Upper lobe of left lung (tissue), 6 donors: ENCODE measurements at regions not wholly inside any gene's neighbourhood (a gene's known extent, or its start where the extent isn't known, plus 50 kb on each side); places are given as distances from the start of the nearest gene placed in this dataset.
"Not testable (repeated sequence)": the region's sequence is repeated elsewhere in the genome, so short reads cannot be mapped to it uniquely, and the experiment has no call there.

Experiments used
- ATAC-seq, 2 donors: fragments of 200-7000 bp; cut with Tn5 transposase; one replicate each; pipeline ENCODE4 v1.9.1; 2022; ENCODE audit warnings: mild to moderate bottlenecking in 2 of 2, moderate library complexity in 2 of 2; ENCODE audit not compliant: low FRiP score in 2 of 2
- DNase-seq, 2 donors: peaks; one replicate each; pipeline ENCODE4 v3.0.0-alpha.2; 2019 to 2020
- H3K27ac ChIP-seq, 4 donors: fragments of 200-600 bp; sonication (generic); one replicate each; pipeline ENCODE4 v1.5.1; 2016 to 2019
- H3K27me3 ChIP-seq, 4 donors: fragments of 200-600 bp; sonication (generic); one replicate each; pipeline ENCODE4 v1.5.1; 2017 to 2019
- H3K36me3 ChIP-seq, 4 donors: fragments of 200-600 bp; sonication (generic); one replicate each; pipeline ENCODE4 v1.5.1; 2016 to 2019
- H3K4me1 ChIP-seq, 4 donors: fragments of 200-600 bp; sonication (generic); one replicate each; pipeline ENCODE4 v1.5.1; 2018 to 2019
- H3K4me3 ChIP-seq, 4 donors: fragments of 200-600 bp; sonication (generic); one replicate each; pipeline ENCODE4 v1.5.1; 2017 to 2019; ENCODE audit warnings: mild to moderate bottlenecking in 2 of 4, moderate library complexity in 1 of 4
- H3K9me3 ChIP-seq, 4 donors: fragments of 200-600 bp; sonication (generic); one replicate each; pipeline ENCODE4 v1.5.1; 2018 to 2019
- EP300 ChIP-seq, 4 donors: sonication (generic); formaldehyde crosslinking; IDR thresholded peaks; one replicate each; pipeline ENCODE4 v1.5.1; 2017; ENCODE audit warnings: antibody characterized with exemption in 4 of 4, control low read depth in 2 of 4
- POLR2A ChIP-seq, 4 donors: fragments of 450-650 bp; IDR thresholded peaks; one replicate each; pipeline ENCODE4 v1.5.1; 2016 to 2017; ENCODE audit warnings: antibody characterized with exemption in 4 of 4, mild to moderate bottlenecking in 2 of 4
- POLR2AphosphoS5 ChIP-seq, 2 donors: sonication (generic); formaldehyde crosslinking; IDR thresholded peaks; one replicate each; pipeline ENCODE4 v1.5.1; 2017; ENCODE audit warnings: antibody characterized with exemption in 2 of 2
- WGBS, 2 donors: methylation state at CpG; one replicate each; pipeline ENCODE4 v1.1.5; 2017 to 2018; 5-methylcytosine and 5-hydroxymethylcytosine counted together
- TF ChIP-seq, protein P1 (sequence below), 6 experiments: fragments of 450-650 bp in 4 of 6; fragments of 200-600 bp in 2 of 6; sonication (generic) in 2 of 6; IDR thresholded peaks; one replicate each; pipeline ENCODE4 v1.5.1; 2016 to 2019; ENCODE audit warnings: antibody characterized with exemption in 6 of 6
- donor health status: DM: no; HTN: no; CAD: no; lungs with moderate emphysema.
- donor health status: DM: no; HTN: yes; CAD: no; lungs with severe emphysema.

DNA sequence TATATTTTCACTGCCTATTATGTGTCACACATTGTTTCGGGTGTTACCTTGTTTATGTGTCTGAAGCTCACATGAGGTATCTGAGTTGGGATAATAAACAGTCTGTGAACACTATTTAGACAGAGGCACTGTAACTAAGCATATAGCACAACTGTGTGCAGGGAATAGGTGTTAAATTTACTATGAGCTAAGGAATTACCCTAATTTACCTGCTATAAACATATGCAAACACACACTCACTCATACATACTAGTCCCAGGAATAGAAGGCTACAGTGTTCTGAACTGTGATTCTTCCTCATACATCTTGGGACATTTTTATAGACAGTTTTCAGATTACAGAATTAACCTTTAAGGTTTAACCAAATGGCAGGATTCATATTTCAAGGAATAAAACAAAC, 127.6 kb upstream of the SPANXN4 start:
- H3K9me3 ChIP-seq, result no peaks in the 10 kb centered on the region
- no peak for ATAC-seq
- H3K4me3 ChIP-seq, result no peak overlapping the region
- no peaks in the 10 kb centered on the region for H3K4me1 ChIP-seq
- DNase-seq, result no peak
- no peaks in the 10 kb centered on the region for H3K36me3 ChIP-seq
- no peak overlapping the region for H3K27ac ChIP-seq
- H3K27me3 ChIP-seq, result no peaks in the 10 kb centered on the region
- 78 to 89% methylated on average over 1 of the region's 1 CpG for WGBS, 2 donors
- TF ChIP-seq, protein P1, sequence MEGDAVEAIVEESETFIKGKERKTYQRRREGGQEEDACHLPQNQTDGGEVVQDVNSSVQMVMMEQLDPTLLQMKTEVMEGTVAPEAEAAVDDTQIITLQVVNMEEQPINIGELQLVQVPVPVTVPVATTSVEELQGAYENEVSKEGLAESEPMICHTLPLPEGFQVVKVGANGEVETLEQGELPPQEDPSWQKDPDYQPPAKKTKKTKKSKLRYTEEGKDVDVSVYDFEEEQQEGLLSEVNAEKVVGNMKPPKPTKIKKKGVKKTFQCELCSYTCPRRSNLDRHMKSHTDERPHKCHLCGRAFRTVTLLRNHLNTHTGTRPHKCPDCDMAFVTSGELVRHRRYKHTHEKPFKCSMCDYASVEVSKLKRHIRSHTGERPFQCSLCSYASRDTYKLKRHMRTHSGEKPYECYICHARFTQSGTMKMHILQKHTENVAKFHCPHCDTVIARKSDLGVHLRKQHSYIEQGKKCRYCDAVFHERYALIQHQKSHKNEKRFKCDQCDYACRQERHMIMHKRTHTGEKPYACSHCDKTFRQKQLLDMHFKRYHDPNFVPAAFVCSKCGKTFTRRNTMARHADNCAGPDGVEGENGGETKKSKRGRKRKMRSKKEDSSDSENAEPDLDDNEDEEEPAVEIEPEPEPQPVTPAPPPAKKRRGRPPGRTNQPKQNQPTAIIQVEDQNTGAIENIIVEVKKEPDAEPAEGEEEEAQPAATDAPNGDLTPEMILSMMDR (IDR thresholded peaks at IDR 0.05), result no peak
- no peak for TF ChIP-seq POLR2AphosphoS5 (IDR thresholded peaks at IDR 0.05)
- no peak for TF ChIP-seq EP300 (IDR thresholded peaks at IDR 0.05)
- TF ChIP-seq POLR2A (IDR thresholded peaks at IDR 0.05), result no peak

GRCh38 chrX:142923201-142923600, 102.5 kb upstream of the SPANXN4 start:
- WGBS, 2 donors, result 49 to 83% methylated on average over 2 of the region's 2 CpGs
- H3K4me1 ChIP-seq, result no peaks in the 10 kb centered on the region
- TF ChIP-seq POLR2AphosphoS5 (IDR thresholded peaks at IDR 0.05), result no peak
- TF ChIP-seq EP300 (IDR thresholded peaks at IDR 0.05), result no peak
- no peak for TF ChIP-seq POLR2A (IDR thresholded peaks at IDR 0.05)
- TF ChIP-seq, protein P1 (IDR thresholded peaks at IDR 0.05), result no peak
- H3K36me3 ChIP-seq, result no peaks in the 10 kb centered on the region
- no peaks in the 10 kb centered on the region for H3K27me3 ChIP-seq
- no peak overlapping the region for H3K4me3 ChIP-seq
- H3K27ac ChIP-seq, result no peak overlapping the region
- no peaks in the 10 kb centered on the region for H3K9me3 ChIP-seq
- ATAC-seq (no peak), DNase-seq (no peak)

- DNase-seq, result no peak
- ATAC-seq, result no peak
- Histone ChIP-seq H3K27me3 (no peaks in the 10 kb centered on the region), H3K36me3 (no peaks in the 10 kb centered on the region), H3K4me3 (no peak overlapping the region), H3K27ac (no peak overlapping the region), H3K4me1 (no peaks in the 10 kb centered on the region), H3K9me3 (no peaks in the 10 kb centered on the region)
- TF ChIP-seq, protein P1 (IDR thresholded peaks at IDR 0.05), result no peak
- TF ChIP-seq EP300 (IDR thresholded peaks at IDR 0.05) (no peak), POLR2A (IDR thresholded peaks at IDR 0.05) (no peak), POLR2AphosphoS5 (IDR thresholded peaks at IDR 0.05) (no peak)
- WGBS, 2 donors, result 79 to 83% methylated on average over 3 of the region's 3 CpGs
These were observed 86.9 kb upstream of the SPANXN4 start for GRCh38 chrX:142938793-142939192.

GRCh38 chrX:142972147-142972809, 53.5 kb upstream of the SPANXN4 start:
- WGBS, 2 donors, result 90% methylated on average over 24 of the region's 27 CpGs; no CpG with 5 or more reads in 1 of the 2 donors

More at GRCh38 chrX:142972147-142972809, 53.5 kb upstream of the SPANXN4 start:
- not testable (repeated sequence) for H3K9me3 ChIP-seq, H3K27me3 ChIP-seq, H3K4me1 ChIP-seq, ATAC-seq, H3K4me3 ChIP-seq, H3K27ac ChIP-seq, H3K36me3 ChIP-seq
- peak in 1 of 2 donors; percentile 52 for DNase-seq
